H1 (cell line): ENCODE measurements at regions not wholly inside any gene's neighbourhood (a gene's known extent, or its start where the extent isn't known, plus 50 kb on each side); places are given as distances from the start of the nearest gene placed in this dataset.

Source experiments
- CHD7 ChIP-seq: fragments of 300-600 bp; sonication (generic); IDR thresholded peaks from 2 replicates; pipeline ENCODE4 v1.7.1; 2012; ENCODE audit warnings: low read length, moderate library complexity, mild to moderate bottlenecking, inconsistent platforms; ENCODE audit not compliant: insufficient replicate concordance
- CTCF ChIP-seq, 3 experiments: IDR thresholded peaks; 1 replicate in 2 of 3; 2 replicates in 1 of 3; pipeline versions ENCODE4 v1.5.1 to v1.6.1; 2011; ENCODE audit warnings: low read length in 3 of 3, mild to moderate bottlenecking in 3 of 3, inconsistent platforms in 2 of 3, low read depth in 1 of 3, moderate library complexity in 1 of 3; ENCODE audit not compliant: insufficient read depth in 1 of 3; ENCODE audit errors: control extremely low read depth in 1 of 3
- EZH2 ChIP-seq: fragments of 200-600 bp; sonication (generic); IDR thresholded peaks from 2 replicates; pipeline ENCODE4 v1.7.1; 2012; ENCODE audit warnings: low read depth, mild to moderate bottlenecking, moderate library complexity, low read length, inconsistent platforms; ENCODE audit not compliant: severe bottlenecking
- MAFK ChIP-seq: IDR thresholded peaks from 2 replicates; pipeline ENCODE4 v1.6.1; 2012; ENCODE audit warnings: low read depth, mild to moderate bottlenecking, improper control_type of control experiment, low read length
- POLR2AphosphoS5 ChIP-seq: IDR thresholded peaks from 2 replicates; pipeline ENCODE4 v1.6.1; 2011; ENCODE audit warnings: low read depth, low read length
- TEAD4 ChIP-seq: IDR thresholded peaks from 2 replicates; pipeline ENCODE4 v1.6.1; 2012; ENCODE audit warnings: low read depth, low read length, inconsistent platforms, mixed read lengths

GRCh38 chr10:29924436-29924835, 134.9 kb downstream of the JCAD start:
- TF ChIP-seq TEAD4 = no peak
- TF ChIP-seq CTCF (IDR thresholded peaks at IDR 0.05; ENCODE audit: control extremely low read depth in 1 of 3, insufficient read depth in 1 of 3, low read depth in 1 of 3, low read length in 3 of 3) = no peak
- TF ChIP-seq POLR2AphosphoS5 = no peak
- no peak for TF ChIP-seq EZH2
- no peak for TF ChIP-seq CHD7
- TF ChIP-seq MAFK = no peak
